ENCODE measurements at regions not wholly inside any gene's neighbourhood (a gene's known extent, or its start where the extent isn't known, plus 50 kb on each side); places are given as distances from the start of the nearest gene placed in this dataset.

- no peaks in the 10 kb centered on the region for H3K9me2 ChIP-seq (ENCODE audit: insufficient read depth)
- no peaks in the 10 kb centered on the region for H3F3A ChIP-seq (replicated peaks; ENCODE audit: low read depth)
- H3K27me3 ChIP-seq (ENCODE audit: insufficient read depth): no peaks in the 10 kb centered on the region
- Mint-ChIP-seq H3K9me3 (peaks cover 7% of the 10 kb centered on the region; the same call in 1 of the 3 replicates), H3K27ac (no peak overlapping the region), H3K36me3 (ENCODE audit: low read depth) (peaks cover 7% of the 10 kb centered on the region; the same call in 1 of the 3 replicates), H3K27me3 (ENCODE audit: insufficient read depth, low read depth, poor library complexity) (no peaks in the 10 kb centered on the region), H3K4me1 (peaks cover 5% of the 10 kb centered on the region; the same call in 2 of the 3 replicates), H3K4me3 (no peak overlapping the region)
- no peak overlapping the region for H2AFZ ChIP-seq
- no peaks in the 10 kb centered on the region for H3K4me1 ChIP-seq (ENCODE audit: insufficient read depth)
- H4K20me1 ChIP-seq (replicated peaks; ENCODE audit: insufficient read depth): no peaks in the 10 kb centered on the region
- no peak overlapping the region for H3K4me2 ChIP-seq
- no peak overlapping the region for H3K4me3 ChIP-seq
- no peaks in the 10 kb centered on the region for H3K79me2 ChIP-seq (replicated peaks; ENCODE audit: insufficient read depth)
- no peaks in the 10 kb centered on the region for H3K36me3 ChIP-seq (ENCODE audit: insufficient read depth)
- ATAC-seq: no peak
- no peak overlapping the region for H3K27ac ChIP-seq (ENCODE audit: low read depth)
- DNase-seq (ENCODE audit: low spot score): no peak
- no peak for TF ChIP-seq STAT1 (IDR thresholded peaks at IDR 0.05; ENCODE audit: unreplicated experiment)
- no peak for TF ChIP-seq NANOG (IDR thresholded peaks at IDR 0.05; ENCODE audit: borderline replicate concordance)
- TF ChIP-seq ZNF114 (CRISPR knock-in tag; IDR thresholded peaks at IDR 0.05): no peak
- no peak for TF ChIP-seq EZH2 (IDR thresholded peaks at IDR 0.05; ENCODE audit: low read depth, unreplicated experiment)
- TF ChIP-seq CREB1 (CRISPR knock-in tag; IDR thresholded peaks at IDR 0.05; ENCODE audit: low read depth): no peak
- no peak for TF ChIP-seq JUNB (IDR thresholded peaks at IDR 0.05; ENCODE audit: unreplicated experiment)
- no peak for TF ChIP-seq ZNF331 (CRISPR knock-in tag; IDR thresholded peaks at IDR 0.05; ENCODE audit: low read depth)
- TF ChIP-seq EZH2phosphoT487 (IDR thresholded peaks at IDR 0.05; ENCODE audit: unreplicated experiment): no peak
- no peak for TF ChIP-seq ZNF462 (CRISPR knock-in tag; IDR thresholded peaks at IDR 0.05)
- TF ChIP-seq, protein P1, sequence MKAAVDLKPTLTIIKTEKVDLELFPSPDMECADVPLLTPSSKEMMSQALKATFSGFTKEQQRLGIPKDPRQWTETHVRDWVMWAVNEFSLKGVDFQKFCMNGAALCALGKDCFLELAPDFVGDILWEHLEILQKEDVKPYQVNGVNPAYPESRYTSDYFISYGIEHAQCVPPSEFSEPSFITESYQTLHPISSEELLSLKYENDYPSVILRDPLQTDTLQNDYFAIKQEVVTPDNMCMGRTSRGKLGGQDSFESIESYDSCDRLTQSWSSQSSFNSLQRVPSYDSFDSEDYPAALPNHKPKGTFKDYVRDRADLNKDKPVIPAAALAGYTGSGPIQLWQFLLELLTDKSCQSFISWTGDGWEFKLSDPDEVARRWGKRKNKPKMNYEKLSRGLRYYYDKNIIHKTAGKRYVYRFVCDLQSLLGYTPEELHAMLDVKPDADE (IDR thresholded peaks at IDR 0.05): no peak
Measured at GRCh38 chr3:95437409-95437808, 1374.5 kb downstream of the NSUN3 start.

All from GM23338 (cell line).